GM12878 (cell line): ENCODE measurements at regions not wholly inside any gene's neighbourhood (a gene's known extent, or its start where the extent isn't known, plus 50 kb on each side); places are given as distances from the start of the nearest gene placed in this dataset.

Experiments used
- ATAC-seq: fragments of 200-7000 bp; cut with Tn5 transposase; 3 replicates; pipeline ENCODE4 v1.9.1; 2020; ENCODE audit warnings: mild to moderate bottlenecking, moderate library complexity
- BruUV-seq: library from RNA; stranded (reverse); fragments of 400-500 nt; replicated peaks from 2 replicates; lab custom pipeline; 2021; lab: Mats Ljungman, UMichigan
- CTCF ChIA-PET: fragments of 300-600 bp; sonication (Branson Sonifier 250); formaldehyde crosslinking; extraction: SDS; loops from one replicate; lab custom pipeline; 2021; ENCODE audit warnings: inconsistent platforms; lab: Yijun Ruan, JAX
- POLR2A ChIA-PET: fragments of 350-600 bp; formaldehyde crosslinking; extraction: SDS; loops from one replicate; lab custom pipeline; 2021; ENCODE audit warnings: inconsistent platforms; lab: Charles Lee
- RAD21 ChIA-PET: fragments of 300-600 bp; sonication (Branson Sonifier 250); formaldehyde crosslinking; loops from one replicate; lab custom pipeline; 2023; ENCODE audit warnings: antibody characterized with exemption; ENCODE audit not compliant: unreplicated experiment; lab: Charles Lee
- SMC1A ChIA-PET: fragments of 300-600 bp; sonication (Branson Sonifier 250); formaldehyde crosslinking; loops from one replicate; lab custom pipeline; 2023; ENCODE audit not compliant: unreplicated experiment, uncharacterized antibody; lab: Charles Lee
- DNase-seq: peaks from one replicate; pipeline ENCODE4 v3.0.0-alpha.2; 2011; ENCODE audit warnings: low read depth, low spot score
- FAIRE-seq: peaks from 3 replicates; lab custom pipeline; 2011; peaks lifted over from hg19 to GRCh38; lab: Jason Lieb, UNC
- H2AFZ ChIP-seq: 2 replicates; pipeline ENCODE4 v1.6.0; 2011; ENCODE audit warnings: low read depth, low read length, control low read depth; ENCODE audit not compliant: control insufficient read depth
- H3K27ac ChIP-seq: 2 replicates; pipeline ENCODE4 v1.5.1; 2011; ENCODE audit warnings: control low read depth; ENCODE audit not compliant: control insufficient read depth, insufficient read depth
- H3K27me3 ChIP-seq, 2 experiments: replicated peaks in 1 of 2; 2 replicates each; pipeline versions ENCODE4 v1.6.0 to v1.6.1; 2011; ENCODE audit warnings: low read length in 1 of 2; ENCODE audit not compliant: control insufficient read depth in 2 of 2, insufficient read depth in 2 of 2
- H3K36me3 ChIP-seq, 2 experiments: 2 replicates each; pipeline ENCODE4 v1.5.1; 2011; ENCODE audit warnings: low read length in 1 of 2; ENCODE audit not compliant: control insufficient read depth in 2 of 2, insufficient read depth in 2 of 2
- H3K4me1 ChIP-seq: 2 replicates; pipeline ENCODE4 v1.6.1; 2011; ENCODE audit warnings: mild to moderate bottlenecking, low read length, moderate library complexity, mixed read lengths; ENCODE audit not compliant: control insufficient read depth, insufficient read depth
- H3K4me2 ChIP-seq: 2 replicates; pipeline ENCODE4 v1.6.0; 2011; ENCODE audit warnings: control low read depth; ENCODE audit not compliant: control insufficient read depth, insufficient read depth
- H3K4me3 ChIP-seq: fragments of 200-600 bp; sonication (generic); 2 replicates; pipeline ENCODE4 v1.5.1; 2016
- H3K79me2 ChIP-seq: 2 replicates; pipeline ENCODE4 v1.6.0; 2011; ENCODE audit warnings: low read length; ENCODE audit not compliant: control insufficient read depth, insufficient read depth
- H3K9ac ChIP-seq: 2 replicates; pipeline ENCODE4 v1.8.0; 2011; ENCODE audit warnings: low read length, control low read depth, mixed read lengths; ENCODE audit not compliant: control insufficient read depth, insufficient read depth
- H3K9me3 ChIP-seq: replicated peaks from 3 replicates; pipeline ENCODE4 v1.5.1; 2011; ENCODE audit warnings: mild to moderate bottlenecking, low read length; ENCODE audit not compliant: control insufficient read depth, insufficient read depth
- H4K20me1 ChIP-seq: 2 replicates; pipeline ENCODE4 v1.6.0; 2011; ENCODE audit not compliant: control insufficient read depth, insufficient read depth
- ATF7 ChIP-seq: fragments of 450-650 bp; IDR thresholded peaks from 2 replicates; pipeline ENCODE4 v1.6.1; 2016; ENCODE audit warnings: low read depth, mild to moderate bottlenecking
- BMI1 ChIP-seq: fragments of 450-650 bp; IDR thresholded peaks from 2 replicates; pipeline ENCODE4 v1.6.1; 2016; ENCODE audit warnings: mild to moderate bottlenecking, moderate library complexity, borderline replicate concordance
- CBX3 ChIP-seq: fragments of 200-600 bp; sonication (generic); IDR thresholded peaks from 2 replicates; pipeline ENCODE4 v1.6.1; 2016; ENCODE audit warnings: low read depth, borderline replicate concordance
- CEBPB ChIP-seq, 2 experiments: fragments of 150-350 bp in 1 of 2; IDR thresholded peaks; 2 replicates each; pipeline ENCODE4 v1.6.1; 2012 to 2014; ENCODE audit warnings: low read depth in 2 of 2, low read length in 2 of 2, borderline replicate concordance in 1 of 2, inconsistent platforms in 1 of 2
- CREM ChIP-seq: IDR thresholded peaks from 2 replicates; pipeline ENCODE4 v1.6.1; 2014; ENCODE audit warnings: antibody characterized with exemption, low read depth
- FOXM1 ChIP-seq: IDR thresholded peaks from 2 replicates; pipeline ENCODE4 v1.6.1; 2012; ENCODE audit warnings: low read depth, mild to moderate bottlenecking, inconsistent platforms, low read length, moderate library complexity
- HDAC2 ChIP-seq: fragments of 200-600 bp; sonication (generic); IDR thresholded peaks from 2 replicates; pipeline ENCODE4 v1.6.1; 2017
- MEF2A ChIP-seq: IDR thresholded peaks from 2 replicates; pipeline ENCODE4 v1.6.1; 2011; ENCODE audit warnings: low read depth, mild to moderate bottlenecking, low read length, moderate library complexity; ENCODE audit not compliant: insufficient read depth
- POLR2AphosphoS2 ChIP-seq: IDR thresholded peaks from 2 replicates; pipeline ENCODE4 v1.6.1; 2011; ENCODE audit warnings: low read depth, mild to moderate bottlenecking, low read length, improper control_type of control experiment, moderate library complexity
- RB1 ChIP-seq: fragments of 450-650 bp; formaldehyde crosslinking; IDR thresholded peaks from 2 replicates; pipeline ENCODE4 v1.6.1; 2017; ENCODE audit warnings: mild to moderate bottlenecking, borderline replicate concordance
- REST ChIP-seq: IDR thresholded peaks from 2 replicates; pipeline ENCODE4 v1.6.1; 2012; ENCODE audit warnings: mild to moderate bottlenecking, low read depth, low read length
- SREBF2 ChIP-seq: IDR thresholded peaks from 2 replicates; pipeline ENCODE4 v1.6.1; 2012; ENCODE audit warnings: mild to moderate bottlenecking, low read length
- WRNIP1 ChIP-seq: IDR thresholded peaks from 2 replicates; pipeline ENCODE4 v1.6.1; 2011; ENCODE audit warnings: low read depth, low read length, improper control_type of control experiment, borderline replicate concordance
- ZBED1 ChIP-seq: IDR thresholded peaks from 2 replicates; pipeline ENCODE4 v1.6.1; 2016; ENCODE audit warnings: borderline replicate concordance
- ZNF24 ChIP-seq: fragments of 450-650 bp; IDR thresholded peaks from 2 replicates; pipeline ENCODE4 v1.6.1; 2017; ENCODE audit warnings: antibody characterized with exemption, mild to moderate bottlenecking
- ZSCAN29 ChIP-seq: fragments of 450-650 bp; IDR thresholded peaks from 2 replicates; pipeline ENCODE4 v1.6.1; 2017; ENCODE audit warnings: mild to moderate bottlenecking, moderate library complexity
- WGBS: methylation state at CpG from one replicate; pipeline ENCODE4 v1.1.6; 2016; ENCODE audit warnings: low lambda C conversion rate; ENCODE audit not compliant: insufficient replicate concordance, insufficient coverage; ENCODE audit errors: missing lambda C conversion rate; 5-methylcytosine and 5-hydroxymethylcytosine counted together
- in situ Hi-C: fragments of 300-500 bp; cut with MboI; formaldehyde crosslinking; loops from 9 replicates; pipeline ENCODE4 v1.14.3; 2018; ENCODE audit warnings: mixed read lengths
- intact Hi-C: fragments of 100-400 bp; cut with micrococcal nuclease; formaldehyde crosslinking; loops from one replicate; pipeline ENCODE4 v1.14.2; 2022; ENCODE audit not compliant: unreplicated experiment

- TF ChIP-seq FOXM1 (no peak), HDAC2 (no peak), WRNIP1 (no peak), BMI1 (no peak), ZBED1 (no peak)
- no peaks in the 10 kb centered on the region for H4K20me1 ChIP-seq
- no peak overlapping the region for H2AFZ ChIP-seq
- ChIA-PET SMC1A (no interaction called here), POLR2A (no interaction called here), CTCF (no interaction called here), RAD21 (no interaction called here)
- no peak for DNase-seq
- H3K9me3 ChIP-seq: no peaks in the 10 kb centered on the region; the same call in 2 of the 3 replicates
- no peaks in the 10 kb centered on the region for H3K4me1 ChIP-seq
- no peaks in the 10 kb centered on the region for H3K36me3 ChIP-seq
- no peak for ATAC-seq
- no peak overlapping the region for H3K9ac ChIP-seq
- in situ Hi-C loops (no loop called here), intact Hi-C loops (no loop called here)
- H3K27me3 ChIP-seq: no peaks in the 10 kb centered on the region
- no peak overlapping the region for H3K4me3 ChIP-seq
- H3K27ac ChIP-seq: no peak overlapping the region
- H3K4me2 ChIP-seq: no peak overlapping the region
- H3K79me2 ChIP-seq: no peaks in the 10 kb centered on the region
- WGBS: 61% methylated on average over 5 of the region's 5 CpGs
- BruUV-seq: no TSS peak
- no peak for FAIRE-seq
These were observed 378.5 kb downstream of the TCERG1L start for GRCh38 chr10:130933008-130933390.

DNA sequence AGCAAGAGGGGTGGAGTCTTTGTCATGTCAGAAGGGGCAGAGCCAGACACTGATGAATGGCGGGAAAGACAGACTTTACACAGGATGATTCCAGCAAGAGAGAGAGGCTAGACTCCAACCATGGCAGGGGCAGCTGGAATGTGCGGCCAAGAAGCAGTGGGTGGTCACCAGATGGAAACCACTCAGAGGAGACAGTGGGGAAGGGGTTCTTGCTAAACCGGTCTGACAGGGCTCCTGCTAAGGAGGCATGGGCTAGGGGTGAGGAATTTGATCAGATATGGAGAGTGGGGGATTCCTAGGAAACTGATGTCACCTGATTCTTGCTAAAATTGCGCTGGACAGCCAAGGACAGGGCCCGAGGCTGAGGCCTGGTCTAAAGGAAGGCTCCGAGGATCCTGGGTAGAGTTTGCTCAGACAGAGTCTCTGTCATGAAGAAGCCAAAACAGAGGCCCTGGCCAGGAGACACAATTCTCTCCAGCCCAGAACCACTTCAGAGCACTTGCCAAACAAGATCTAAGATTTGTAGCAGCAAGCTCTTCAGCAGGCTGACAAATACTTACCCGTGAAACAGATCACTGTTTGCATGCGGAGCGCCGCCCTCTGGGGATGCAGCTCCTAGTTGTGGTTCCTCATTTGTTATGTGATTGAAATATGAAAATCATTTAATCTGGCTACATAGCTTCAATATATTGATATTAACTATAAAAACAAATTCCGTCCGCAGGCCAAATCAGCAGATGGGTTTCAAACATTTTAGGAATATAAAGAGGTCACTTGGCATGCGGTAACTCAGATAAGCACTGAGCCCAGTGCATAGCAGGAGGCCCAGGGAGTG lies 377.0 kb downstream of the TCERG1L start:
- intact Hi-C loops: no loop called here
- Histone ChIP-seq H3K27ac (no peak overlapping the region), H3K9me3 (no peaks in the 10 kb centered on the region; the same call in 2 of the 3 replicates), H3K27me3 (no peaks in the 10 kb centered on the region), H2AFZ (no peak overlapping the region), H3K9ac (no peak overlapping the region), H3K79me2 (no peaks in the 10 kb centered on the region), H3K4me3 (no peak overlapping the region), H3K4me1 (no peaks in the 10 kb centered on the region), H3K36me3 (no peaks in the 10 kb centered on the region), H4K20me1 (no peaks in the 10 kb centered on the region)
- DNase-seq (no peak), FAIRE-seq (no peak), ATAC-seq (no peak)
- no TSS peak for BruUV-seq
- WGBS: 37% methylated on average over 13 of the region's 13 CpGs
- ChIA-PET POLR2A (no interaction called here), RAD21 (no interaction called here), SMC1A (no interaction called here), CTCF (no interaction called here)
- in situ Hi-C loops: no loop called here
- TF ChIP-seq POLR2AphosphoS2 (no peak), MEF2A (no peak), BMI1 (no peak), CBX3 (no peak), ZNF24 (no peak), REST (no peak), ATF7 (no peak), CREM (no peak), ZSCAN29 (no peak), RB1 (no peak), CEBPB (IDR thresholded peaks at IDR 0.05; ENCODE audit: borderline replicate concordance in 1 of 2, low read depth in 2 of 2, low read length in 2 of 2) (no peak), SREBF2 (no peak)
- TF ChIP-seq, all 136 proteins: peak for 0
- no peak overlapping the region for H3K4me2 ChIP-seq
